ENCODE measurements at regions not wholly inside any gene's neighbourhood (a gene's known extent, or its start where the extent isn't known, plus 50 kb on each side); places are given as distances from the start of the nearest gene placed in this dataset.

GRCh38 chr12:24227551-24227950 lies 278.1 kb upstream of the SOX5 start:
- no peak for TF ChIP-seq CTCF (conservative IDR thresholded peaks at IDR 0.05; ENCODE audit: low read depth, low read length)
- TF ChIP-seq POLR2A (IDR thresholded peaks at IDR 0.05; ENCODE audit: low read depth, low read length): no peak
- TF ChIP-seq FOS (IDR thresholded peaks at IDR 0.05; ENCODE audit: low read depth, low read length): no peak
- no peak for TF ChIP-seq CHD1 (IDR thresholded peaks at IDR 0.05; ENCODE audit: low read depth, low read length)
- TF ChIP-seq MXI1 (IDR thresholded peaks at IDR 0.05; ENCODE audit: borderline replicate concordance, low read depth, low read length): no peak
- TF ChIP-seq RCOR1 (IDR thresholded peaks at IDR 0.05; ENCODE audit: insufficient replicate concordance, low read length): no peak
- TF ChIP-seq MAFK (IDR thresholded peaks at IDR 0.05; ENCODE audit: low read depth, low read length): 0 out of 2 replicates have a peak, but pooled peaks have one; percentile 3
- TF ChIP-seq USF2 (IDR thresholded peaks at IDR 0.05; ENCODE audit: low read depth, low read length): no peak
- TF ChIP-seq SMC3 (IDR thresholded peaks at IDR 0.05; ENCODE audit: low read depth, low read length): no peak
- TF ChIP-seq CEBPB (IDR thresholded peaks at IDR 0.05; ENCODE audit: low read depth, low read length): peak; percentile 40
- TF ChIP-seq RAD21 (IDR thresholded peaks at IDR 0.05; ENCODE audit: low read length): no peak
- TF ChIP-seq ELK1 (IDR thresholded peaks at IDR 0.05; ENCODE audit: borderline replicate concordance, low read depth, low read length): no peak
- TF ChIP-seq RFX5 (IDR thresholded peaks at IDR 0.05; ENCODE audit: low read depth, low read length): no peak

All from IMR-90 (cell line).